IMR-90 (cell line): ENCODE measurements at regions not wholly inside any gene's neighbourhood (a gene's known extent, or its start where the extent isn't known, plus 50 kb on each side); places are given as distances from the start of the nearest gene placed in this dataset.

Experiments
- ATAC-seq: fragments of 200-7000 bp; cut with Tn5 transposase; 2 replicates; pipeline ENCODE4 v1.9.1; 2020; ENCODE audit warnings: low read depth, mild to moderate bottlenecking, moderate library complexity
- BruUV-seq: library from RNA; stranded (reverse); fragments of 400-500 nt; replicated peaks from 2 replicates; lab custom pipeline; 2021; lab: Mats Ljungman, UMichigan
- CTCF ChIA-PET: fragments of 300-600 bp; formaldehyde crosslinking; extraction: SDS; loops from one replicate; lab custom pipeline; 2021; ENCODE audit warnings: antibody characterized with exemption; lab: Yijun Ruan, JAX
- POLR2A ChIA-PET: fragments of 300-600 bp; sonication (Branson Sonifier 250); formaldehyde crosslinking; loops from one replicate; lab custom pipeline; 2022; ENCODE audit warnings: antibody characterized with exemption; ENCODE audit not compliant: unreplicated experiment; lab: Charles Lee
- DNase-seq: peaks from one replicate; pipeline ENCODE4 v3.0.0; 2013
- H2AFZ ChIP-seq: replicated peaks from 2 replicates; pipeline ENCODE3; 2013; ENCODE audit warnings: low read length, mild to moderate bottlenecking; ENCODE audit not compliant: poor library complexity
- H2AK5ac ChIP-seq: 2 replicates; pipeline ENCODE4 v1.6.1; 2013; ENCODE audit warnings: low read depth, low read length, inconsistent platforms
- H2AK9ac ChIP-seq: replicated peaks from 2 replicates; pipeline ENCODE3; 2013; ENCODE audit warnings: mild to moderate bottlenecking, low read depth, low read length, moderate library complexity; ENCODE audit not compliant: poor library complexity
- H2BK120ac ChIP-seq: 2 replicates; pipeline ENCODE4 v1.6.1; 2013; ENCODE audit warnings: low read depth, low read length, inconsistent platforms
- H2BK15ac ChIP-seq: 3 replicates; pipeline ENCODE4 v1.6.1; 2013; ENCODE audit warnings: low read depth, low read length, inconsistent platforms
- H2BK20ac ChIP-seq: 2 replicates; pipeline ENCODE4 v1.6.1; 2013; ENCODE audit warnings: low read depth, mild to moderate bottlenecking, inconsistent platforms, low read length, moderate library complexity
- H2BK5ac ChIP-seq: 2 replicates; pipeline ENCODE4 v1.6.1; 2013; ENCODE audit warnings: mild to moderate bottlenecking, low read depth, low read length, inconsistent platforms; ENCODE audit not compliant: poor library complexity, severe bottlenecking
- H3K14ac ChIP-seq: replicated peaks from 2 replicates; pipeline ENCODE4 v1.6.1; 2013; ENCODE audit warnings: low read depth, low read length, inconsistent platforms
- H3K18ac ChIP-seq: 2 replicates; pipeline ENCODE4 v1.6.1; 2013; ENCODE audit warnings: low read depth, low read length, control low read depth
- H3K23ac ChIP-seq: 2 replicates; pipeline ENCODE4 v1.6.1; 2013; ENCODE audit warnings: low read depth, low read length, inconsistent platforms
- H3K27ac ChIP-seq: 2 replicates; pipeline ENCODE4 v1.5.1; 2013; ENCODE audit warnings: mild to moderate bottlenecking, control low read depth, low read length; ENCODE audit not compliant: insufficient read depth
- H3K27me3 ChIP-seq: 2 replicates; pipeline ENCODE4 v1.6.1; 2013; ENCODE audit warnings: low read length; ENCODE audit not compliant: control insufficient read depth, insufficient read depth
- H3K36me3 ChIP-seq: 2 replicates; pipeline ENCODE4 v1.6.1; 2013; ENCODE audit warnings: low read length, mixed read lengths; ENCODE audit not compliant: control insufficient read depth, insufficient read depth
- H3K4ac ChIP-seq: 2 replicates; pipeline ENCODE4 v1.6.1; 2013; ENCODE audit warnings: low read depth, low read length, inconsistent platforms
- H3K4me1 ChIP-seq: 2 replicates; pipeline ENCODE4 v1.6.1; 2013; ENCODE audit warnings: low read length, mixed read lengths; ENCODE audit not compliant: control insufficient read depth, insufficient read depth
- H3K4me2 ChIP-seq: 2 replicates; pipeline ENCODE4 v1.6.1; 2013; ENCODE audit warnings: low read depth, mild to moderate bottlenecking, control low read depth, low read length, moderate library complexity
- H3K4me3 ChIP-seq: 2 replicates; pipeline ENCODE4 v1.5.1; 2013; ENCODE audit warnings: low read depth, mild to moderate bottlenecking, control low read depth, low read length, moderate library complexity; ENCODE audit not compliant: insufficient read depth
- H3K56ac ChIP-seq: 2 replicates; pipeline ENCODE4 v1.6.1; 2013; ENCODE audit warnings: low read length, inconsistent platforms; ENCODE audit not compliant: insufficient read depth; ENCODE audit errors: extremely low read depth
- H3K79me1 ChIP-seq, 2 experiments: 2 replicates each; pipeline ENCODE4 v1.6.1; 2013; ENCODE audit warnings: low read length in 2 of 2, inconsistent platforms in 1 of 2, low read depth in 1 of 2
- H3K9ac ChIP-seq: 2 replicates; pipeline ENCODE4 v1.6.1; 2013; ENCODE audit warnings: low read depth, low read length, control low read depth
- H3K9me1 ChIP-seq: 2 replicates; pipeline ENCODE4 v1.6.1; 2013; ENCODE audit warnings: low read length, inconsistent platforms; ENCODE audit not compliant: insufficient read depth
- H3K9me3 ChIP-seq: 2 replicates; pipeline ENCODE4 v1.6.1; 2013; ENCODE audit warnings: low read length; ENCODE audit not compliant: control insufficient read depth, insufficient read depth
- H4K20me1 ChIP-seq: 2 replicates; pipeline ENCODE4 v1.6.1; 2013; ENCODE audit warnings: low read length, inconsistent platforms; ENCODE audit not compliant: insufficient read depth
- H4K5ac ChIP-seq: 2 replicates; pipeline ENCODE4 v1.6.1; 2013; ENCODE audit warnings: mild to moderate bottlenecking, low read depth, low read length, control low read depth
- H4K8ac ChIP-seq, 2 experiments: 2 replicates each; pipeline ENCODE4 v1.6.1; 2013; ENCODE audit warnings: low read depth in 2 of 2, low read length in 2 of 2, control low read depth in 1 of 2, inconsistent platforms in 1 of 2
- H4K91ac ChIP-seq: 2 replicates; pipeline ENCODE4 v1.6.1; 2013; ENCODE audit warnings: low read depth, low read length, inconsistent platforms; ENCODE audit not compliant: insufficient read depth
- RFX5 ChIP-seq: IDR thresholded peaks from 2 replicates; pipeline ENCODE4 v1.8.0; 2012; ENCODE audit warnings: low read depth, mild to moderate bottlenecking, low read length, moderate library complexity
- SMC3 ChIP-seq: fragments of 150-350 bp; IDR thresholded peaks from 2 replicates; pipeline ENCODE4 v1.6.1; 2016; ENCODE audit warnings: low read depth, mild to moderate bottlenecking, antibody characterized with exemption, low read length, moderate library complexity
- WGBS, 2 experiments: methylation state at CpG; one replicate each; pipeline versions ENCODE4 v1.1.5 to v1.1.7; 2013; ENCODE audit warnings: missing lambda C conversion rate in 2 of 2; ENCODE audit not compliant: insufficient read length in 1 of 2; ENCODE audit errors: extremely low coverage in 2 of 2; 5-methylcytosine and 5-hydroxymethylcytosine counted together
- dilution Hi-C: fragments of 300-500 bp; cut with HindIII; formaldehyde crosslinking; loops from one replicate; pipeline ENCODE4 v1.14.3; 2018; ENCODE audit warnings: low sequenced_read_pairs; ENCODE audit not compliant: unreplicated experiment
- in situ Hi-C: fragments of 300-500 bp; cut with MboI; formaldehyde crosslinking; loops from 3 replicates; pipeline ENCODE4 v1.14.3; 2019; ENCODE audit warnings: low sequenced_read_pairs, inconsistent platforms, mixed read lengths
- intact Hi-C: fragments of 100-400 bp; cut with micrococcal nuclease; formaldehyde crosslinking; loops from 2 replicates; pipeline ENCODE4 v1.10.0; 2022

DNA sequence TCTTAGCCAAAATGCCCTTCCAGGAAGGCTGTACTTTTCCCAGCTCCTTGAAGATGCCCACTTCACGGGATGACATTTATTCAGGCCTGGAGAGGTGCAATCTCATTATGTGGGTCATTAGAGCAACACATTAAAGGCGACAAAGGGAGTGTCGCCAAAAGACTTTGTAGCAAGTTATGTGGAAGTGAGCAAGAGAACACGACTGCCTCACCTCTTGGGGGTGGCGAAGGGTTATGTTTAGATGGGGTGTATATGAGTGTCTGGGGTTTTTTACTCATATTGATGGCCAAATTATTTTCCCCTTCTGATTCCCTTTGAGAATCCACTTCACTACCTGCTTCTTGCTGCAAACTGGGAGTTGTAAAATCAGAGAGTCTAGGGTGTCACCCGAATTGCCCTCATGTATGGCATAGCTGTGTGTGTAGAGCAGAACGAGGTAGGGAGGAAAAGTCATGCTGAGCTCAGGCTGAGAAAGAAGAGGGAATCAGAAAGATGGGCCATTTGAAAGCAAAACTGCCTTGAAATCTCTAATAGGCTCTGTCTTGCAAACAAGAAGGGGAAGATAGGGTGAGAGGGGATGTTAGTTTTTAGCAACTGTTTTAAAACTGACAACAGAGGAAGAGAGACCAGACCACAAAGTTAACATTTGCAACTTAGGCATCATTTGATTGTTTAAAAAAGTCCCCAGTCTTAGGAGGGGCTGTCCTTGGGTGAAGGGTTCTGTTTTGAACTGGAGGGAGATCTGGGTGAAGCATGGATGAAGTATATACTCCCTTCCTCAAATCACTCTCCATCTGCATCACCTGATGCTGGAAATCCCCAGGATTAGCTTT, 97.1 kb upstream of the IL12B start:
- Histone ChIP-seq H3K9ac (no peak overlapping the region), H3K27me3 (peaks cover 23% of the 10 kb centered on the region), H3K23ac (no peak overlapping the region), H2BK5ac (no peak overlapping the region), H3K56ac (no peak overlapping the region), H3K79me1 (no peaks in the 10 kb centered on the region), H3K14ac (no peak overlapping the region), H3K4me3 (no peak overlapping the region), H2BK120ac (no peak overlapping the region), H3K36me3 (no peaks in the 10 kb centered on the region), H4K91ac (no peak overlapping the region), H2AFZ (no peak overlapping the region), H3K9me3 (no peaks in the 10 kb centered on the region), H4K5ac (no peak overlapping the region), H2AK5ac (no peak overlapping the region), H3K27ac (no peak overlapping the region), H2BK20ac (no peak overlapping the region), H2BK15ac (no peak overlapping the region), H2AK9ac (no peak overlapping the region), H3K4me1 (no peaks in the 10 kb centered on the region), H3K9me1 (peaks cover 4% of the 10 kb centered on the region; the same call in 1 of the 2 replicates), H4K20me1 (no peaks in the 10 kb centered on the region), H3K4me2 (no peak overlapping the region), H3K4ac (no peak overlapping the region), H3K18ac (no peak overlapping the region), H4K8ac (no peak overlapping the region)
- in situ Hi-C loops: loop anchor here (25.0 kb wide), 1 partner anchor 910 kb away; no protein-coding TSS in a partner anchor
- no peak for DNase-seq
- ChIA-PET POLR2A (no interaction called here), CTCF (no interaction called here)
- ATAC-seq: no peak
- TF ChIP-seq RFX5: no peak
- no peak for TF ChIP-seq SMC3
- intact Hi-C loops: loop anchor here (5.0 kb wide), 1 partner anchor 140 kb away; no protein-coding TSS in a partner anchor
- BruUV-seq: no TSS peak
- dilution Hi-C loops: no loop called here
- 20% methylated on average over 2 of the region's 7 CpGs; no CpG with 5 or more reads in 1 of the 2 experiments for WGBS, 2 experiments
